Pancreas (tissue), 10 donors: ENCODE measurements at regions not wholly inside any gene's neighbourhood (a gene's known extent, or its start where the extent isn't known, plus 50 kb on each side); places are given as distances from the start of the nearest gene placed in this dataset.
A peak's percentile ranks its signal among the peaks of the same experiment; 100 is the strongest.

Experiments used
- ATAC-seq, 4 donors: fragments of 200-7000 bp; cut with Tn5 transposase; one replicate each; pipeline versions ENCODE4 v1.8.0 to v1.9.1; 2020; ENCODE audit warnings: mild to moderate bottlenecking in 4 of 4, moderate library complexity in 4 of 4
- DNase-seq, 6 donors: peaks; one replicate each; pipeline ENCODE4 v3.0.0-alpha.2; 2020
- FAIRE-seq: peaks from 2 replicates; lab custom pipeline; 2012; peaks lifted over from hg19 to GRCh38; lab: Jason Lieb, UNC
- H3K27ac ChIP-seq, 4 donors: fragments of 200-600 bp; sonication (generic); 1 replicate in 3 of 4; 2 replicates in 1 of 4; pipeline versions ENCODE4 v1.5.0 to v1.8.0; 2020
- H3K27me3 ChIP-seq, 4 donors: fragments of 200-600 bp; one replicate each; pipeline ENCODE4 v1.8.0; 2021
- H3K36me3 ChIP-seq, 3 donors: fragments of 200-600 bp; sonication (generic) in 1 of 3; one replicate each; pipeline versions ENCODE4 v1.5.0 to v1.8.0; 2020 to 2021
- H3K4me1 ChIP-seq, 3 donors: fragments of 200-600 bp; one replicate each; pipeline ENCODE4 v1.8.0; 2021
- H3K4me3 ChIP-seq, 4 donors: fragments of 200-600 bp; sonication (generic) in 2 of 4; one replicate each; pipeline versions ENCODE4 v1.5.0 to v1.8.0; 2020 to 2021
- H3K9me3 ChIP-seq, 4 donors: fragments of 200-600 bp; one replicate each; pipeline ENCODE4 v1.8.0; 2021
- CTCF ChIP-seq, 4 donors: fragments of 200-600 bp; sonication (generic) in 3 of 4; IDR thresholded peaks; one replicate each; pipeline versions ENCODE4 v1.5.0 to v1.8.0; 2021; ENCODE audit warnings: antibody characterized with exemption in 4 of 4
- WGBS, 2 donors: extraction: QIAGEN DNeasy Blood & Tissue Kit; methylation state at CpG; one replicate each; pipeline ENCODE4 v1.1.7; 2013; 5-methylcytosine and 5-hydroxymethylcytosine counted together
- intact Hi-C, 3 donors: fragments of 100-400 bp; cut with DNase I; formaldehyde crosslinking; loops; one replicate each; pipeline versions ENCODE4 v1.11.1 to v1.14.2; 2022
- donor health status: healthy with polysubstance abuse.
- donor health status: DM: no; HTN: no; CAD: no; lungs with moderate emphysema.
- donor health status: DM: no; HTN: no; CAD: no.
- donor health status: control.
- donor health status: control.
- donor health status: Bipolar disorder and iron deficiency.
- donor health status: DM: yes; HTN: yes; CAD: no.
- donor health status: DM: no; HTN: no; CAD: no.
- donor health status: DM: no; HTN: no; CAD: no.
- donor health status: DM: yes; HTN: yes; CAD: no.

GRCh38 chr10:128784444-128784843 is 658.2 kb upstream of the MKI67 start:
- 45% methylated on average over 2 of the region's 2 CpGs for WGBS, 2 donors
- H3K27me3 ChIP-seq, result peaks cover 0 to 4% (median 2%) of the 10 kb centered on the region in 4 donors
- H3K36me3 ChIP-seq, result no peaks in the 10 kb centered on the region
- no peak overlapping the region for H3K4me3 ChIP-seq
- ATAC-seq, result no peak
- intact Hi-C loops, result no loop called here
- no peak overlapping the region for H3K27ac ChIP-seq
- FAIRE-seq, result no peak
- no peak for TF ChIP-seq CTCF (IDR thresholded peaks at IDR 0.05)
- H3K9me3 ChIP-seq, result no peaks in the 10 kb centered on the region
- DNase-seq, result no peak
- no peaks in the 10 kb centered on the region for H3K4me1 ChIP-seq

GRCh38 chr10:128792426-128793140 is 666.4 kb upstream of the MKI67 start:
- Histone ChIP-seq H3K9me3 (no peaks in the 10 kb centered on the region), H3K4me3 (no peak overlapping the region), H3K27ac (no peak overlapping the region), H3K36me3 (no peaks in the 10 kb centered on the region), H3K27me3 (no peaks in the 10 kb centered on the region), H3K4me1 (no peaks in the 10 kb centered on the region)
- intact Hi-C loops, result no loop called here
- no peak for ATAC-seq
- WGBS, 2 donors, result 71 to 80% methylated on average over 9 of the region's 9 CpGs
- TF ChIP-seq CTCF (IDR thresholded peaks at IDR 0.05), result no peak
- DNase-seq, result no peak
- FAIRE-seq, result no peak

GRCh38 chr10:128793726-128794655 is 667.8 kb upstream of the MKI67 start:
- ATAC-seq (no peak), FAIRE-seq (no peak), DNase-seq (no peak)
- H3K9me3 ChIP-seq, result no peaks in the 10 kb centered on the region
- TF ChIP-seq CTCF (IDR thresholded peaks at IDR 0.05), result no peak
- H3K4me1 ChIP-seq, result no peaks in the 10 kb centered on the region
- no peaks in the 10 kb centered on the region for H3K27me3 ChIP-seq
- WGBS, 2 donors, result 75 to 82% methylated on average over 10 of the region's 10 CpGs
- no peaks in the 10 kb centered on the region for H3K36me3 ChIP-seq
- H3K4me3 ChIP-seq, result no peak overlapping the region
- H3K27ac ChIP-seq, result no peak overlapping the region
- intact Hi-C loops, result no loop called here

- H3K9me3 ChIP-seq, result no peaks in the 10 kb centered on the region
- no peaks in the 10 kb centered on the region for H3K36me3 ChIP-seq
- no peak for DNase-seq
- intact Hi-C loops, result no loop called here
- ATAC-seq, result peak in 1 of 4 donors; percentile 25
- FAIRE-seq, result no peak
- no peaks in the 10 kb centered on the region for H3K27me3 ChIP-seq
- no peak overlapping the region for H3K27ac ChIP-seq
- no peak for TF ChIP-seq CTCF (IDR thresholded peaks at IDR 0.05)
- H3K4me3 ChIP-seq, result no peak overlapping the region
- no peaks in the 10 kb centered on the region for H3K4me1 ChIP-seq
- 58 to 69% methylated on average over 3 of the region's 3 CpGs for WGBS, 2 donors
Observed at GRCh38 chr10:128796396-128796912, 670.2 kb upstream of the MKI67 start.
